GM12878 (cell line): ENCODE measurements at regions not wholly inside any gene's neighbourhood (a gene's known extent, or its start where the extent isn't known, plus 50 kb on each side); places are given as distances from the start of the nearest gene placed in this dataset.

Source experiments
- ATAC-seq: fragments of 200-7000 bp; cut with Tn5 transposase; 3 replicates; pipeline ENCODE4 v1.9.1; 2020; ENCODE audit warnings: mild to moderate bottlenecking, moderate library complexity
- BruUV-seq: library from RNA; stranded (reverse); fragments of 400-500 nt; replicated peaks from 2 replicates; lab custom pipeline; 2021; lab: Mats Ljungman, UMichigan
- CTCF ChIA-PET: fragments of 300-600 bp; sonication (Branson Sonifier 250); formaldehyde crosslinking; extraction: SDS; loops from one replicate; lab custom pipeline; 2021; ENCODE audit warnings: inconsistent platforms; lab: Yijun Ruan, JAX
- POLR2A ChIA-PET: fragments of 350-600 bp; formaldehyde crosslinking; extraction: SDS; loops from one replicate; lab custom pipeline; 2021; ENCODE audit warnings: inconsistent platforms; lab: Charles Lee
- RAD21 ChIA-PET: fragments of 300-600 bp; sonication (Branson Sonifier 250); formaldehyde crosslinking; loops from one replicate; lab custom pipeline; 2023; ENCODE audit warnings: antibody characterized with exemption; ENCODE audit not compliant: unreplicated experiment; lab: Charles Lee
- SMC1A ChIA-PET: fragments of 300-600 bp; sonication (Branson Sonifier 250); formaldehyde crosslinking; loops from one replicate; lab custom pipeline; 2023; ENCODE audit not compliant: unreplicated experiment, uncharacterized antibody; lab: Charles Lee
- DNase-seq: peaks from one replicate; pipeline ENCODE4 v3.0.0-alpha.2; 2011; ENCODE audit warnings: low read depth, low spot score
- FAIRE-seq: peaks from 3 replicates; lab custom pipeline; 2011; peaks lifted over from hg19 to GRCh38; lab: Jason Lieb, UNC
- H2AFZ ChIP-seq: 2 replicates; pipeline ENCODE4 v1.6.0; 2011; ENCODE audit warnings: low read depth, low read length, control low read depth; ENCODE audit not compliant: control insufficient read depth
- H3K27ac ChIP-seq: 2 replicates; pipeline ENCODE4 v1.5.1; 2011; ENCODE audit warnings: control low read depth; ENCODE audit not compliant: control insufficient read depth, insufficient read depth
- H3K27me3 ChIP-seq, 2 experiments: replicated peaks in 1 of 2; 2 replicates each; pipeline versions ENCODE4 v1.6.0 to v1.6.1; 2011; ENCODE audit warnings: low read length in 1 of 2; ENCODE audit not compliant: control insufficient read depth in 2 of 2, insufficient read depth in 2 of 2
- H3K36me3 ChIP-seq, 2 experiments: 2 replicates each; pipeline ENCODE4 v1.5.1; 2011; ENCODE audit warnings: low read length in 1 of 2; ENCODE audit not compliant: control insufficient read depth in 2 of 2, insufficient read depth in 2 of 2
- H3K4me1 ChIP-seq: 2 replicates; pipeline ENCODE4 v1.6.1; 2011; ENCODE audit warnings: mild to moderate bottlenecking, low read length, moderate library complexity, mixed read lengths; ENCODE audit not compliant: control insufficient read depth, insufficient read depth
- H3K4me2 ChIP-seq: 2 replicates; pipeline ENCODE4 v1.6.0; 2011; ENCODE audit warnings: control low read depth; ENCODE audit not compliant: control insufficient read depth, insufficient read depth
- H3K4me3 ChIP-seq: fragments of 200-600 bp; sonication (generic); 2 replicates; pipeline ENCODE4 v1.5.1; 2016
- H3K79me2 ChIP-seq: 2 replicates; pipeline ENCODE4 v1.6.0; 2011; ENCODE audit warnings: low read length; ENCODE audit not compliant: control insufficient read depth, insufficient read depth
- H3K9ac ChIP-seq: 2 replicates; pipeline ENCODE4 v1.8.0; 2011; ENCODE audit warnings: low read length, control low read depth, mixed read lengths; ENCODE audit not compliant: control insufficient read depth, insufficient read depth
- H3K9me3 ChIP-seq: replicated peaks from 3 replicates; pipeline ENCODE4 v1.5.1; 2011; ENCODE audit warnings: mild to moderate bottlenecking, low read length; ENCODE audit not compliant: control insufficient read depth, insufficient read depth
- H4K20me1 ChIP-seq: 2 replicates; pipeline ENCODE4 v1.6.0; 2011; ENCODE audit not compliant: control insufficient read depth, insufficient read depth
- CEBPB ChIP-seq, 2 experiments: fragments of 150-350 bp in 1 of 2; IDR thresholded peaks; 2 replicates each; pipeline ENCODE4 v1.6.1; 2012 to 2014; ENCODE audit warnings: low read depth in 2 of 2, low read length in 2 of 2, borderline replicate concordance in 1 of 2, inconsistent platforms in 1 of 2
- ETV6 ChIP-seq, 2 experiments: fragments of 450-650 bp in 1 of 2; IDR thresholded peaks in 1 of 2; conservative IDR thresholded peaks in 1 of 2; 2 replicates each; pipeline ENCODE4 v1.6.1; 2014; ENCODE audit warnings: antibody characterized with exemption in 1 of 2, borderline replicate concordance in 1 of 2, low read depth in 1 of 2, mild to moderate bottlenecking in 1 of 2, moderate library complexity in 1 of 2
- FOXM1 ChIP-seq: IDR thresholded peaks from 2 replicates; pipeline ENCODE4 v1.6.1; 2012; ENCODE audit warnings: low read depth, mild to moderate bottlenecking, inconsistent platforms, low read length, moderate library complexity
- HDAC2 ChIP-seq: fragments of 200-600 bp; sonication (generic); IDR thresholded peaks from 2 replicates; pipeline ENCODE4 v1.6.1; 2017
- HDGF ChIP-seq: fragments of 450-650 bp; IDR thresholded peaks from 2 replicates; pipeline ENCODE4 v1.6.1; 2016; ENCODE audit warnings: antibody characterized with exemption
- IKZF1 ChIP-seq: fragments of 450-650 bp; conservative IDR thresholded peaks from 2 replicates; pipeline ENCODE4 v1.6.1; 2017; ENCODE audit warnings: antibody characterized with exemption, mild to moderate bottlenecking
- JUND ChIP-seq: IDR thresholded peaks from 2 replicates; pipeline ENCODE4 v1.6.1; 2012; ENCODE audit warnings: low read depth, mild to moderate bottlenecking, low read length, improper control_type of control experiment, moderate library complexity
- KAT2A ChIP-seq: conservative IDR thresholded peaks from 2 replicates; pipeline ENCODE4 v1.6.1; 2011; ENCODE audit warnings: low read depth, low read length; ENCODE audit not compliant: control insufficient read depth
- KLF5 ChIP-seq: fragments of 450-650 bp; IDR thresholded peaks from 2 replicates; pipeline ENCODE4 v1.6.1; 2014; ENCODE audit warnings: mild to moderate bottlenecking; ENCODE audit not compliant: partially characterized antibody
- NKRF ChIP-seq: fragments of 450-650 bp; conservative IDR thresholded peaks from 2 replicates; pipeline ENCODE4 v1.6.1; 2017; ENCODE audit warnings: mild to moderate bottlenecking, moderate library complexity
- PBX3 ChIP-seq: IDR thresholded peaks from 2 replicates; pipeline ENCODE4 v1.6.1; 2011; ENCODE audit warnings: mild to moderate bottlenecking, low read depth, low read length, moderate library complexity; ENCODE audit not compliant: insufficient replicate concordance
- POU2F2 ChIP-seq: IDR thresholded peaks from 3 replicates; pipeline ENCODE4 v1.6.1; 2011; ENCODE audit warnings: low read depth, mild to moderate bottlenecking, low read length, borderline replicate concordance
- RFX5 ChIP-seq: IDR thresholded peaks from 2 replicates; pipeline ENCODE4 v1.6.1; 2011; ENCODE audit warnings: low read depth, low read length, improper control_type of control experiment
- SKIL ChIP-seq: fragments of 450-650 bp; IDR thresholded peaks from 2 replicates; pipeline ENCODE4 v1.6.1; 2017; ENCODE audit warnings: mild to moderate bottlenecking, low read depth, inconsistent platforms; ENCODE audit not compliant: poor library complexity, severe bottlenecking
- SMARCA5 ChIP-seq: fragments of 450-650 bp; IDR thresholded peaks from 2 replicates; pipeline ENCODE4 v1.6.1; 2017; ENCODE audit warnings: mild to moderate bottlenecking
- TAF1 ChIP-seq: IDR thresholded peaks from 2 replicates; pipeline ENCODE4 v1.6.1; 2011; ENCODE audit warnings: mild to moderate bottlenecking, low read depth, low read length, borderline replicate concordance
- TBL1XR1 ChIP-seq: IDR thresholded peaks from 2 replicates; pipeline ENCODE4 v1.6.1; 2012; ENCODE audit warnings: low read depth, low read length, improper control_type of control experiment
- USF1 ChIP-seq: IDR thresholded peaks from 2 replicates; pipeline ENCODE4 v1.6.1; 2011; ENCODE audit warnings: borderline replicate concordance, low read depth, mild to moderate bottlenecking, moderate library complexity, mixed read lengths, low read length; ENCODE audit not compliant: insufficient read depth; ENCODE audit errors: extremely low read length
- WGBS: methylation state at CpG from one replicate; pipeline ENCODE4 v1.1.6; 2016; ENCODE audit warnings: low lambda C conversion rate; ENCODE audit not compliant: insufficient replicate concordance, insufficient coverage; ENCODE audit errors: missing lambda C conversion rate; 5-methylcytosine and 5-hydroxymethylcytosine counted together
- in situ Hi-C: fragments of 300-500 bp; cut with MboI; formaldehyde crosslinking; loops from 9 replicates; pipeline ENCODE4 v1.14.3; 2018; ENCODE audit warnings: mixed read lengths
- intact Hi-C: fragments of 100-400 bp; cut with micrococcal nuclease; formaldehyde crosslinking; loops from one replicate; pipeline ENCODE4 v1.14.2; 2022; ENCODE audit not compliant: unreplicated experiment

GRCh38 chr4:32826169-32826568, 2106.0 kb downstream of the PCDH7 start (continued):
- TF ChIP-seq PBX3 = no peak

GRCh38 chr4:32830160-32830559, 2110.0 kb downstream of the PCDH7 start:
- Histone ChIP-seq H3K9ac (no peak overlapping the region), H3K36me3 (no peaks in the 10 kb centered on the region), H2AFZ (no peak overlapping the region), H3K79me2 (no peaks in the 10 kb centered on the region), H3K4me1 (no peaks in the 10 kb centered on the region), H3K9me3 (no peaks in the 10 kb centered on the region), H4K20me1 (no peaks in the 10 kb centered on the region), H3K27ac (no peak overlapping the region), H3K27me3 (no peaks in the 10 kb centered on the region), H3K4me3 (no peak overlapping the region), H3K4me2 (no peak overlapping the region)
- CTCF ChIA-PET = interaction anchor here (1.3 kb wide), 1 partner anchor 17 kb away, joined by 4 read pairs; no protein-coding TSS in a partner anchor
- 79% methylated on average over 1 of the region's 1 CpG for WGBS
- intact Hi-C loops (no loop called here), in situ Hi-C loops (no loop called here)
- ATAC-seq (no peak), FAIRE-seq (no peak), DNase-seq (no peak)
- POLR2A ChIA-PET = no interaction called here
- no TSS peak for BruUV-seq
- RAD21 ChIA-PET = no interaction called here
- SMC1A ChIA-PET = no interaction called here
- TF ChIP-seq POU2F2 = no peak
- TF ChIP-seq KLF5 = no peak
- no peak for TF ChIP-seq CEBPB (IDR thresholded peaks at IDR 0.05; ENCODE audit: borderline replicate concordance in 1 of 2, low read depth in 2 of 2, low read length in 2 of 2)
- no peak for TF ChIP-seq SKIL
- no peak for TF ChIP-seq KAT2A
- no peak for TF ChIP-seq RFX5
- no peak for TF ChIP-seq FOXM1
- no peak for TF ChIP-seq TBL1XR1
- TF ChIP-seq SMARCA5 = no peak
- no peak for TF ChIP-seq NKRF
- no peak for TF ChIP-seq IKZF1
- TF ChIP-seq USF1 = no peak
- TF ChIP-seq JUND = no peak
- no peak for TF ChIP-seq TAF1
- TF ChIP-seq HDGF = no peak
- TF ChIP-seq ETV6 (conservative IDR thresholded peaks at IDR 0.05 in 1 of 2, IDR thresholded peaks at IDR 0.05 in 1 of 2; ENCODE audit: borderline replicate concordance in 1 of 2, low read depth in 1 of 2) = no peak
- no peak for TF ChIP-seq HDAC2
